A549 (cell line): ENCODE measurements at regions not wholly inside any gene's neighbourhood (a gene's known extent, or its start where the extent isn't known, plus 50 kb on each side); places are given as distances from the start of the nearest gene placed in this dataset.

Experiments used
- ATAC-seq, 2 experiments: fragments of 200-7000 bp in 1 of 2; fragments of >200 bp in 1 of 2; cut with Nextera tagmentation in 1 of 2; cut with Tn5 transposase in 1 of 2; 3 replicates each; pipeline versions ENCODE4 v1.8.0 to v1.9.1; 2018 to 2020; ENCODE audit warnings: mild to moderate bottlenecking in 1 of 2, moderate library complexity in 1 of 2
- CTCF ChIA-PET: fragments of 300-600 bp; sonication (Branson Sonifier 250); formaldehyde crosslinking; extraction: SDS; loops from one replicate; lab custom pipeline; 2021; ENCODE audit warnings: antibody characterized with exemption, inconsistent platforms; lab: Yijun Ruan, JAX
- POLR2A ChIA-PET: fragments of 350-600 bp; formaldehyde crosslinking; extraction: SDS; loops from one replicate; lab custom pipeline; 2021; ENCODE audit warnings: antibody characterized with exemption, inconsistent platforms; lab: Yijun Ruan, JAX
- DNase-seq, 2 experiments: peaks; one replicate each; pipeline versions ENCODE4 v3.0.0 to v3.0.0-alpha.2; 2011 to 2016; ENCODE audit warnings: low read depth in 1 of 2, low spot score in 1 of 2
- FAIRE-seq: peaks from 2 replicates; lab custom pipeline; 2011; peaks lifted over from hg19 to GRCh38; lab: Jason Lieb, UNC
- H3K27ac ChIP-seq, 2 experiments: fragments of >200 bp; sonication (Bioruptor Twin); formaldehyde crosslinking; 3 replicates each; pipeline ENCODE4 v1.5.1; 2016 to 2017
- H3K4me1 ChIP-seq: fragments of >200 bp; sonication (Bioruptor Twin); formaldehyde crosslinking; 3 replicates; pipeline ENCODE4 v1.6.1; 2016
- H3K4me2 ChIP-seq: fragments of >200 bp; sonication (Bioruptor Twin); formaldehyde crosslinking; 3 replicates; pipeline ENCODE4 v1.6.1; 2016
- H3K4me3 ChIP-seq: fragments of >200 bp; sonication (Bioruptor Twin); formaldehyde crosslinking; 3 replicates; pipeline ENCODE4 v1.5.1; 2016
- H3K9me3 ChIP-seq: fragments of >200 bp; sonication (Bioruptor Twin); formaldehyde crosslinking; 3 replicates; pipeline ENCODE4 v1.6.1; 2016
- ATOH8 ChIP-seq: fragments of 250-450 bp; sonication (Bioruptor Pico); IDR thresholded peaks from 2 replicates; pipeline ENCODE4 v1.5.0; 2020; ENCODE audit warnings: low read depth, mild to moderate bottlenecking, moderate library complexity
- CEBPB ChIP-seq, 2 experiments: fragments of >200 bp in 1 of 2; sonication (Bioruptor Twin) in 1 of 2; formaldehyde crosslinking in 1 of 2; IDR thresholded peaks; 2 replicates each; pipeline ENCODE4 v1.6.1; 2012 to 2016
- CHD4 ChIP-seq: fragments of 200-600 bp; sonication (generic); IDR thresholded peaks from 2 replicates; pipeline ENCODE4 v1.6.1; 2016; ENCODE audit warnings: antibody characterized with exemption, mild to moderate bottlenecking, borderline replicate concordance
- CTCF ChIP-seq: fragments of >200 bp; sonication (Bioruptor Twin); formaldehyde crosslinking; IDR thresholded peaks from 3 replicates; pipeline ENCODE4 v1.5.1; 2016
- E2F6 ChIP-seq: IDR thresholded peaks from 2 replicates; pipeline ENCODE4 v1.6.1; 2012; ENCODE audit warnings: low read depth, borderline replicate concordance
- EHF ChIP-seq: fragments of 250-450 bp; sonication (Bioruptor Pico); IDR thresholded peaks from 2 replicates; pipeline ENCODE4 v1.5.0; 2020; ENCODE audit warnings: mild to moderate bottlenecking
- FOSB ChIP-seq: fragments of 250-450 bp; sonication (Bioruptor Pico); IDR thresholded peaks from 2 replicates; pipeline ENCODE4 v1.5.0; 2020; ENCODE audit warnings: mild to moderate bottlenecking, moderate library complexity
- FOSL2 ChIP-seq, 2 experiments: fragments of 450-650 bp in 1 of 2; fragments of >200 bp in 1 of 2; sonication (Bioruptor Twin) in 1 of 2; formaldehyde crosslinking; IDR thresholded peaks; 2 replicates each; pipeline versions ENCODE4 v1.5.0 to v1.6.1; 2016 to 2020; ENCODE audit warnings: mild to moderate bottlenecking in 1 of 2, moderate library complexity in 1 of 2
- FOXS1 ChIP-seq: fragments of 250-450 bp; sonication (Bioruptor Pico); IDR thresholded peaks from 2 replicates; pipeline ENCODE4 v1.5.0; 2020; ENCODE audit warnings: mild to moderate bottlenecking, moderate library complexity
- HEYL ChIP-seq: fragments of 250-450 bp; sonication (Bioruptor Pico); IDR thresholded peaks from 2 replicates; pipeline ENCODE4 v1.8.0; 2021; ENCODE audit warnings: mild to moderate bottlenecking, moderate library complexity
- HMGXB4 ChIP-seq: fragments of 250-450 bp; sonication (Bioruptor Pico); IDR thresholded peaks from 2 replicates; pipeline ENCODE4 v1.5.0; 2021; ENCODE audit warnings: mild to moderate bottlenecking, moderate library complexity, borderline replicate concordance
- HOXA7 ChIP-seq: fragments of 250-450 bp; sonication (Bioruptor Pico); IDR thresholded peaks from 2 replicates; pipeline ENCODE4 v1.5.0; 2020; ENCODE audit warnings: mild to moderate bottlenecking, moderate library complexity
- MYC ChIP-seq: IDR thresholded peaks from 2 replicates; pipeline ENCODE4 v1.6.1; 2012; ENCODE audit warnings: mild to moderate bottlenecking, inconsistent platforms, low read length, improper control_type of control experiment, borderline replicate concordance
- PBX3 ChIP-seq: IDR thresholded peaks from 2 replicates; pipeline ENCODE4 v1.6.1; 2012
- POLR2A ChIP-seq: IDR thresholded peaks from 2 replicates; pipeline ENCODE4 v1.6.1; 2012; ENCODE audit warnings: mild to moderate bottlenecking, low read length
- RAD21 ChIP-seq, 2 experiments: fragments of >200 bp in 1 of 2; sonication (Bioruptor Twin) in 1 of 2; formaldehyde crosslinking in 1 of 2; IDR thresholded peaks in 1 of 2; conservative IDR thresholded peaks in 1 of 2; 2 replicates in 1 of 2; 3 replicates in 1 of 2; pipeline ENCODE4 v1.6.1; 2012 to 2018; ENCODE audit warnings: inconsistent platforms in 1 of 2
- RARB ChIP-seq: fragments of 250-450 bp; sonication (Bioruptor Pico); IDR thresholded peaks from 2 replicates; pipeline ENCODE4 v1.8.0; 2021; ENCODE audit warnings: mild to moderate bottlenecking, moderate library complexity
- REST ChIP-seq: fragments of 200-600 bp; sonication (generic); IDR thresholded peaks from 2 replicates; pipeline ENCODE4 v1.6.1; 2016; ENCODE audit warnings: antibody characterized with exemption, mild to moderate bottlenecking, moderate library complexity
- SMC3 ChIP-seq: fragments of >200 bp; sonication (Bioruptor Twin); formaldehyde crosslinking; IDR thresholded peaks from 3 replicates; pipeline ENCODE4 v1.6.1; 2018; ENCODE audit warnings: inconsistent platforms
- SREBF2 ChIP-seq: fragments of 450-650 bp; IDR thresholded peaks from 2 replicates; pipeline ENCODE4 v1.6.1; 2014; ENCODE audit warnings: mild to moderate bottlenecking, moderate library complexity
- TFCP2L1 ChIP-seq: fragments of 250-450 bp; sonication (Bioruptor Pico); IDR thresholded peaks from 2 replicates; pipeline ENCODE4 v1.5.0; 2021; ENCODE audit warnings: mild to moderate bottlenecking
- TP53 ChIP-seq: fragments of 250-450 bp; sonication (Bioruptor Pico); IDR thresholded peaks from 2 replicates; pipeline ENCODE4 v1.5.0; 2021; ENCODE audit warnings: mild to moderate bottlenecking, moderate library complexity
- ZC3H11A ChIP-seq: fragments of 450-650 bp; IDR thresholded peaks from 2 replicates; pipeline ENCODE4 v1.6.1; 2014; ENCODE audit warnings: antibody characterized with exemption, mild to moderate bottlenecking
- ZFP36 ChIP-seq: fragments of 450-650 bp; IDR thresholded peaks from 2 replicates; pipeline ENCODE4 v1.6.1; 2014; ENCODE audit warnings: borderline replicate concordance; ENCODE audit not compliant: partially characterized antibody
- ZNF302 ChIP-seq: fragments of 250-450 bp; sonication (Bioruptor Pico); IDR thresholded peaks from 2 replicates; pipeline ENCODE4 v1.9.0; 2021; ENCODE audit warnings: inconsistent platforms, mild to moderate bottlenecking, moderate library complexity
- WGBS: methylation state at CpG from one replicate; pipeline ENCODE4 v1.1.6; 2017; ENCODE audit errors: missing lambda C conversion rate; 5-methylcytosine and 5-hydroxymethylcytosine counted together

GRCh38 chr2:228657807-228658402 lies 476.4 kb upstream of the SPHKAP start:
- ATAC-seq (peak; percentile 80 to 81; a peak in 5 of 6 replicates), FAIRE-seq (no peak)
- CTCF ChIA-PET = interaction anchor here (0.6 to 3.7 kb wide), 12 partner anchors 9 to 1418 kb away, joined by 3 to 34 read pairs (median 5); no protein-coding TSS in a partner anchor
- H3K4me1 ChIP-seq = no peaks in the 10 kb centered on the region
- H3K9me3 ChIP-seq = no peaks in the 10 kb centered on the region
- TF ChIP-seq FOXS1 (CRISPR knock-in tag) (no peak), EHF (CRISPR knock-in tag) (no peak), FOSL2 (IDR thresholded peaks at IDR 0.05) (no peak), FOSL2 (CRISPR knock-in tag; IDR thresholded peaks at IDR 0.05) (no peak), RARB (CRISPR knock-in tag) (no peak), CTCF (peak; percentile 77), TFCP2L1 (CRISPR knock-in tag) (no peak), CEBPB (IDR thresholded peaks at IDR 0.05) (no peak), ZNF302 (no peak), RAD21 (conservative IDR thresholded peaks at IDR 0.05 in 1 of 2, IDR thresholded peaks at IDR 0.05 in 1 of 2) (peak; percentile 80 to 88), ZC3H11A (no peak), E2F6 (no peak), PBX3 (no peak), POLR2A (no peak), ZFP36 (no peak), CHD4 (no peak), HOXA7 (CRISPR knock-in tag) (no peak), SMC3 (peak; percentile 78), SREBF2 (no peak), REST (no peak)
- TF ChIP-seq, all 56 proteins: peak for 3
- POLR2A ChIA-PET = interaction anchor here (1.2 kb wide), 1 partner anchor 767 kb away, joined by 3 read pairs; no protein-coding TSS in a partner anchor
- H3K4me3 ChIP-seq = no peak overlapping the region
- peak overlapping the region; percentile 61 for H3K4me2 ChIP-seq
- peak; percentile 8 to 48 for DNase-seq
- no peak overlapping the region; a peak in 1 of 6 replicates for H3K27ac ChIP-seq
- 3% methylated on average over 6 of the region's 6 CpGs for WGBS

GRCh38 chr2:228655331-228655730 lies 473.8 kb upstream of the SPHKAP start:
- WGBS = 51% methylated on average over 2 of the region's 2 CpGs
- Histone ChIP-seq H3K4me1 (no peaks in the 10 kb centered on the region), H3K4me3 (no peak overlapping the region), H3K9me3 (no peaks in the 10 kb centered on the region), H3K4me2 (no peak overlapping the region), H3K27ac (no peak overlapping the region)
- DNase-seq (no peak), ATAC-seq (no peak)
- CTCF ChIA-PET = no interaction called here
- TF ChIP-seq HMGXB4 (CRISPR knock-in tag) = no peak
- TF ChIP-seq HEYL (CRISPR knock-in tag) = no peak
- TF ChIP-seq ATOH8 = no peak
- TF ChIP-seq ZFP36 = no peak
- no peak for TF ChIP-seq FOSB (CRISPR knock-in tag)
- no peak for TF ChIP-seq MYC
- TF ChIP-seq TP53 = no peak
- TF ChIP-seq, all 56 proteins: peak for 0
- POLR2A ChIA-PET = no interaction called here
- FAIRE-seq = no peak
